DMS153 treated with DMSO at 0.1 percent for 48 hours (cell line): ENCODE measurements at regions not wholly inside any gene's neighbourhood (a gene's known extent, or its start where the extent isn't known, plus 50 kb on each side); places are given as distances from the start of the nearest gene placed in this dataset.
"Not testable (repeated sequence)": the region's sequence is repeated elsewhere in the genome, so short reads cannot be mapped to it uniquely, and the experiment has no call there.

Experiments used
- DNase-seq: peaks from one replicate; lab custom pipeline; 2025; ENCODE audit not compliant: unreplicated experiment; lab: John Stamatoyannopoulos, UW

GRCh38 chr7:65453341-65454030 lies 79.8 kb downstream of the ZNF92 start:
- DNase-seq: no peak

- DNase-seq: no peak
Observed at GRCh38 chr7:65454469-65454868, 80.8 kb downstream of the ZNF92 start.

GRCh38 chr7:65455050-65455449 lies 81.4 kb downstream of the ZNF92 start:
- DNase-seq: not testable (repeated sequence)

GRCh38 chr7:65457705-65458104 lies 84.0 kb downstream of the ZNF92 start:
- no peak for DNase-seq

GRCh38 chr7:65459438-65459837 lies 85.8 kb downstream of the ZNF92 start:
- DNase-seq: no peak

- DNase-seq: no peak
Observed at GRCh38 chr7:65462148-65462716, 88.6 kb downstream of the ZNF92 start.

GRCh38 chr7:65463184-65463583 lies 89.5 kb downstream of the ZNF92 start:
- DNase-seq: no peak

GRCh38 chr7:65469919-65470558 lies 96.4 kb downstream of the ZNF92 start:
- DNase-seq: not testable (repeated sequence)

GRCh38 chr7:65471587-65471986 lies 97.9 kb downstream of the ZNF92 start:
- no peak for DNase-seq

GRCh38 chr7:65475040-65475726 lies 101.5 kb downstream of the ZNF92 start:
- no peak for DNase-seq

GRCh38 chr7:65475734-65476319 lies 102.2 kb downstream of the ZNF92 start:
- no peak for DNase-seq

- no peak for DNase-seq
Observed at GRCh38 chr7:65477326-65477725, 103.7 kb downstream of the ZNF92 start.

GRCh38 chr7:65489260-65489767 lies 115.7 kb downstream of the ZNF92 start:
- no peak for DNase-seq

GRCh38 chr7:65496697-65497096 lies 123.0 kb downstream of the ZNF92 start:
- not testable (repeated sequence) for DNase-seq

GRCh38 chr7:65503434-65504152 lies 129.9 kb downstream of the ZNF92 start:
- DNase-seq: no peak

GRCh38 chr7:65504504-65505319 lies 131.1 kb downstream of the ZNF92 start:
- not testable (repeated sequence) for DNase-seq

- not testable (repeated sequence) for DNase-seq
Observed at GRCh38 chr7:65505320-65505633, 131.6 kb downstream of the ZNF92 start.

GRCh38 chr7:65508581-65509367 lies 135.1 kb downstream of the ZNF92 start:
- not testable (repeated sequence) for DNase-seq
